Peyer's patch (tissue), 4 donors: ENCODE measurements at regions not wholly inside any gene's neighbourhood (a gene's known extent, or its start where the extent isn't known, plus 50 kb on each side); places are given as distances from the start of the nearest gene placed in this dataset.

Experiments
- POLR2A ChIP-seq, 2 donors: fragments of 450-650 bp; IDR thresholded peaks; one replicate each; pipeline ENCODE4 v1.5.1; 2017; ENCODE audit warnings: antibody characterized with exemption in 2 of 2, mild to moderate bottlenecking in 2 of 2, moderate library complexity in 2 of 2
- TF ChIP-seq, protein P1 (sequence below), 6 experiments: fragments of 450-650 bp in 4 of 6; fragments of 200-600 bp in 2 of 6; sonication (generic) in 1 of 6; IDR thresholded peaks; one replicate each; pipeline ENCODE4 v1.5.1; 2017 to 2019; ENCODE audit warnings: antibody characterized with exemption in 6 of 6, mild to moderate bottlenecking in 3 of 6, moderate library complexity in 1 of 6

DNA sequence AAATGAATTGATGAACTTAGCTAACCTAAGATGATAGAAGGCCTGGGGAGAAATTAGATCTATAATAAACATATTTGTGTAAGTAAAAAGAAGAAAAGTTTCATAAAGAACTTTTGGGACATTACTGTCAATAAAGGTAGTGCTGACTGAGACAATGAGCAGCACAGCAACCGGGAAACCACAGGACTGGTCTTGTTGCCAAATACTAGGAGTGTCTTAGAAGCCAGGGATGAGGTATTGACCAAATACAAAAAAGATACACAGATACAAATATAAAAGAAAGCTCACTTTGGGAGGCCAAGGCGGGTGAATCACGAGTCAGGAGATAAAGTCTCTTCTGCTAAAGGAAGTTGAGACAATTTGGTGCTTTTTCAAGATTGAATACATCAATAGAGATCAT is 362.4 kb upstream of the ZNF385D start:
- no peak for TF ChIP-seq POLR2A (IDR thresholded peaks at IDR 0.05)
- TF ChIP-seq, protein P1, sequence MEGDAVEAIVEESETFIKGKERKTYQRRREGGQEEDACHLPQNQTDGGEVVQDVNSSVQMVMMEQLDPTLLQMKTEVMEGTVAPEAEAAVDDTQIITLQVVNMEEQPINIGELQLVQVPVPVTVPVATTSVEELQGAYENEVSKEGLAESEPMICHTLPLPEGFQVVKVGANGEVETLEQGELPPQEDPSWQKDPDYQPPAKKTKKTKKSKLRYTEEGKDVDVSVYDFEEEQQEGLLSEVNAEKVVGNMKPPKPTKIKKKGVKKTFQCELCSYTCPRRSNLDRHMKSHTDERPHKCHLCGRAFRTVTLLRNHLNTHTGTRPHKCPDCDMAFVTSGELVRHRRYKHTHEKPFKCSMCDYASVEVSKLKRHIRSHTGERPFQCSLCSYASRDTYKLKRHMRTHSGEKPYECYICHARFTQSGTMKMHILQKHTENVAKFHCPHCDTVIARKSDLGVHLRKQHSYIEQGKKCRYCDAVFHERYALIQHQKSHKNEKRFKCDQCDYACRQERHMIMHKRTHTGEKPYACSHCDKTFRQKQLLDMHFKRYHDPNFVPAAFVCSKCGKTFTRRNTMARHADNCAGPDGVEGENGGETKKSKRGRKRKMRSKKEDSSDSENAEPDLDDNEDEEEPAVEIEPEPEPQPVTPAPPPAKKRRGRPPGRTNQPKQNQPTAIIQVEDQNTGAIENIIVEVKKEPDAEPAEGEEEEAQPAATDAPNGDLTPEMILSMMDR (IDR thresholded peaks at IDR 0.05), result no peak
